Progenitor cell of endocrine pancreas (in vitro differentiated cells): ENCODE measurements at regions not wholly inside any gene's neighbourhood (a gene's known extent, or its start where the extent isn't known, plus 50 kb on each side); places are given as distances from the start of the nearest gene placed in this dataset.

Experiments used
- DNase-seq: peaks from one replicate; pipeline ENCODE4 v3.0.0; 2021; ENCODE audit warnings: low spot score; ENCODE audit not compliant: unreplicated experiment
- H3K27ac Mint-ChIP-seq: 2 replicates; pipeline ENCODE4 v1.8.0; 2021; ENCODE audit warnings: mild to moderate bottlenecking, moderate library complexity, mixed read lengths
- H3K27me3 Mint-ChIP-seq: 2 replicates; pipeline ENCODE4 v1.8.0; 2021; ENCODE audit warnings: mixed read lengths
- H3K36me3 Mint-ChIP-seq: 2 replicates; pipeline ENCODE4 v1.8.0; 2022; ENCODE audit warnings: mixed read lengths; ENCODE audit not compliant: insufficient read depth
- H3K4me1 Mint-ChIP-seq: 2 replicates; pipeline ENCODE4 v1.8.0; 2021; ENCODE audit warnings: low read depth, mixed read lengths
- H3K4me3 Mint-ChIP-seq: 2 replicates; pipeline ENCODE4 v1.8.0; 2021; ENCODE audit warnings: low read depth, mild to moderate bottlenecking, moderate library complexity, mixed read lengths
- H3K9me3 Mint-ChIP-seq: 2 replicates; pipeline ENCODE4 v1.8.0; 2021; ENCODE audit warnings: low read depth, mixed read lengths
- CTCF ChIP-seq: fragments of 200-600 bp; sonication (generic); IDR thresholded peaks from one replicate; pipeline ENCODE4 v1.5.0; 2021; ENCODE audit warnings: antibody characterized with exemption, mild to moderate bottlenecking; ENCODE audit not compliant: unreplicated experiment

GRCh38 chr18:22643731-22644130 lies 226.0 kb upstream of the CTAGE1 start:
- H3K36me3 Mint-ChIP-seq: no peaks in the 10 kb centered on the region
- no peak overlapping the region for H3K4me3 Mint-ChIP-seq
- no peak for TF ChIP-seq CTCF

GRCh38 chr18:22650247-22650646 lies 232.5 kb upstream of the CTAGE1 start:
- H3K9me3 Mint-ChIP-seq: peaks cover 9% of the 10 kb centered on the region
- no peak overlapping the region for H3K4me3 Mint-ChIP-seq

More at GRCh38 chr18:22643731-22644130, 226.0 kb upstream of the CTAGE1 start:
- H3K4me1 Mint-ChIP-seq: no peaks in the 10 kb centered on the region
- no peak overlapping the region for H3K27ac Mint-ChIP-seq
- no peaks in the 10 kb centered on the region for H3K9me3 Mint-ChIP-seq
- peaks cover 2% of the 10 kb centered on the region for H3K27me3 Mint-ChIP-seq
- DNase-seq: no peak

GRCh38 chr18:22657619-22658018 lies 239.9 kb upstream of the CTAGE1 start:
- Mint-ChIP-seq H3K4me1 (no peaks in the 10 kb centered on the region), H3K27ac (no peak overlapping the region), H3K27me3 (peaks cover 2% of the 10 kb centered on the region), H3K36me3 (no peaks in the 10 kb centered on the region), H3K4me3 (no peak overlapping the region), H3K9me3 (peaks cover 27% of the 10 kb centered on the region)
- DNase-seq: no peak
- TF ChIP-seq CTCF: no peak

More at GRCh38 chr18:22650247-22650646, 232.5 kb upstream of the CTAGE1 start:
- Mint-ChIP-seq H3K27me3 (peaks cover 2% of the 10 kb centered on the region), H3K36me3 (no peaks in the 10 kb centered on the region), H3K27ac (no peak overlapping the region), H3K4me1 (no peaks in the 10 kb centered on the region)
- no peak for TF ChIP-seq CTCF
- DNase-seq: no peak

GRCh38 chr18:22658318-22658717 lies 240.6 kb upstream of the CTAGE1 start:
- H3K4me3 Mint-ChIP-seq: no peak overlapping the region
- H3K27me3 Mint-ChIP-seq: peaks cover 2% of the 10 kb centered on the region
- H3K4me1 Mint-ChIP-seq: no peaks in the 10 kb centered on the region
- H3K36me3 Mint-ChIP-seq: peaks cover 3% of the 10 kb centered on the region
- TF ChIP-seq CTCF: no peak
- H3K27ac Mint-ChIP-seq: no peak overlapping the region
- no peak for DNase-seq
- peaks cover 30% of the 10 kb centered on the region for H3K9me3 Mint-ChIP-seq

GRCh38 chr18:22663378-22663777 lies 245.7 kb upstream of the CTAGE1 start:
- no peaks in the 10 kb centered on the region for H3K27me3 Mint-ChIP-seq
- peaks cover 8% of the 10 kb centered on the region for H3K36me3 Mint-ChIP-seq
- no peak for DNase-seq
- peaks cover 29% of the 10 kb centered on the region for H3K9me3 Mint-ChIP-seq
- peaks cover 3% of the 10 kb centered on the region for H3K4me1 Mint-ChIP-seq
- no peak overlapping the region for H3K27ac Mint-ChIP-seq
- no peak for TF ChIP-seq CTCF
- H3K4me3 Mint-ChIP-seq: no peak overlapping the region
